HG02981 (cell line): ENCODE measurements at regions not wholly inside any gene's neighbourhood (a gene's known extent, or its start where the extent isn't known, plus 50 kb on each side); places are given as distances from the start of the nearest gene placed in this dataset.
A peak's percentile ranks its signal among the peaks of the same experiment; 100 is the strongest.

Experiments used
- ATAC-seq: cut with Tn5 transposase; IDR thresholded peaks from one replicate; pipeline ENCODE4 v1.9.1; 2021; ENCODE audit warnings: mild to moderate bottlenecking, moderate library complexity; ENCODE audit not compliant: unreplicated experiment

- ATAC-seq = no peak
Observed at GRCh38 chr4:90007494-90008167, 113.0 kb downstream of the MMRN1 start.

- ATAC-seq = no peak
Observed at GRCh38 chr4:90012918-90013317, 114.3 kb upstream of the CCSER1 start.

- ATAC-seq = no peak
Observed at GRCh38 chr4:90024519-90024918, 102.7 kb upstream of the CCSER1 start.

- ATAC-seq = no peak
Observed at GRCh38 chr4:90025248-90025647, 101.9 kb upstream of the CCSER1 start.

- peak; percentile 95 for ATAC-seq
Observed at GRCh38 chr4:90027565-90027964, 99.6 kb upstream of the CCSER1 start.

GRCh38 chr4:90028460-90028859 lies 98.7 kb upstream of the CCSER1 start:
- ATAC-seq = no peak

GRCh38 chr4:90030202-90030601 lies 97.0 kb upstream of the CCSER1 start:
- ATAC-seq = no peak

- no peak for ATAC-seq
Observed at GRCh38 chr4:90030953-90031352, 96.2 kb upstream of the CCSER1 start.

- ATAC-seq = no peak
Observed at GRCh38 chr4:90039122-90039521, 88.1 kb upstream of the CCSER1 start.

- ATAC-seq = no peak
Observed at GRCh38 chr4:90051999-90052398, 75.2 kb upstream of the CCSER1 start.

- no peak for ATAC-seq
Observed at GRCh38 chr4:90057091-90057490, 70.1 kb upstream of the CCSER1 start.

GRCh38 chr4:90060039-90060438 lies 67.2 kb upstream of the CCSER1 start:
- no peak for ATAC-seq

GRCh38 chr4:90061881-90062280 lies 65.3 kb upstream of the CCSER1 start:
- no peak for ATAC-seq

GRCh38 chr4:90064196-90064595 lies 63.0 kb upstream of the CCSER1 start:
- ATAC-seq = no peak

GRCh38 chr4:90069151-90069550 lies 58.0 kb upstream of the CCSER1 start:
- ATAC-seq = no peak

- no peak for ATAC-seq
Observed at GRCh38 chr4:90071289-90072235, 55.6 kb upstream of the CCSER1 start.

GRCh38 chr4:90074322-90074886 lies 52.8 kb upstream of the CCSER1 start:
- no peak for ATAC-seq
